ENCODE measurements at regions not wholly inside any gene's neighbourhood (a gene's known extent, or its start where the extent isn't known, plus 50 kb on each side); places are given as distances from the start of the nearest gene placed in this dataset.

DNA sequence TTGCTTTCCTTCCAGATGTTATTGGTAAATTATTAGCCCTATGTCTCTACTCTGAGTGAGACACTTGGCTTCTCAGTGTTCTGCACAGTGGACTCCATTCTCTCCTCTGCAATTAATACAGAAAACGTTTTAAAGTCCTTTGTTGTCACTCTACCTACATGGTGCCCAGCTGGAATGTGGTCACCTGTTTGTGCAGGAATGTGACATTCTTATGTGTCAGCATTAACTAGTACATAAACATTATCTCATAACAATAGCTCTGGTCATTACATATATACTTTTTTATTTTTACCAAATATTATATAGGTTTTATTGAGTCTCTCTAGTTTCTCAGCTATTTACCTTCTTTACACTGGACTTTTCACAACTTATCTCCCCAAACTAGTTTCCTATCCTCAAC lies 147.0 kb upstream of the KCNMB2 start:
- no peak for DNase-seq
- Mint-ChIP-seq H3K9me3 (no peaks in the 10 kb centered on the region), H3K27ac (no peak overlapping the region), H3K4me1 (no peaks in the 10 kb centered on the region), H3K36me3 (no peaks in the 10 kb centered on the region), H3K27me3 (peaks cover 0 to 8% (median 4%) of the 10 kb centered on the region in 3 donors), H3K4me3 (no peak overlapping the region)
- no peak for ATAC-seq (ENCODE audit: low read depth in 2 of 2)

DNA sequence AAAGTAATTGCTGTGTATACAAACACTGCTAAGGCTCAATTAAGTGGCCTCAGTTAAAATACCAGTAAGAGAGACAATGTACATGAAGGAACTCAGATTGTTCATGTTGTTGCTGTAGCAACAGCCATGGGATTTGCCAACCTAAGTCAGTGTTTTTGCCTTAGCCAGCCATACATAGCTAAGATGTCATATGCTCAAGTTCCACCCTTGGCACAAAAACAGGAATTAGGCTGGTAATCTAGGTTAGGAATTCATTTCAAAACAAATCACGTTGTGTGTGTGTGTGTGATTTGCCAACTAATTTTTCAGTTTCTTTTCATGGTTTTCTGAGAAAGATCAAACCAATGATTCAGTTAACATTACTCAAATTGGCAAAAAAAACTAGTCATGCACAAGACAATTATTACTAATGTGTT lies 143.7 kb upstream of the KCNMB2 start:
- no peaks in the 10 kb centered on the region for H3K9me3 Mint-ChIP-seq
- no peaks in the 10 kb centered on the region for H3K4me1 Mint-ChIP-seq
- no peak overlapping the region for H3K27ac Mint-ChIP-seq
- DNase-seq (no peak), ATAC-seq (ENCODE audit: low read depth in 2 of 2) (no peak)
- H3K36me3 Mint-ChIP-seq = no peaks in the 10 kb centered on the region
- peaks cover 0 to 8% (median 4%) of the 10 kb centered on the region in 3 donors for H3K27me3 Mint-ChIP-seq
- no peak overlapping the region for H3K4me3 Mint-ChIP-seq

DNA sequence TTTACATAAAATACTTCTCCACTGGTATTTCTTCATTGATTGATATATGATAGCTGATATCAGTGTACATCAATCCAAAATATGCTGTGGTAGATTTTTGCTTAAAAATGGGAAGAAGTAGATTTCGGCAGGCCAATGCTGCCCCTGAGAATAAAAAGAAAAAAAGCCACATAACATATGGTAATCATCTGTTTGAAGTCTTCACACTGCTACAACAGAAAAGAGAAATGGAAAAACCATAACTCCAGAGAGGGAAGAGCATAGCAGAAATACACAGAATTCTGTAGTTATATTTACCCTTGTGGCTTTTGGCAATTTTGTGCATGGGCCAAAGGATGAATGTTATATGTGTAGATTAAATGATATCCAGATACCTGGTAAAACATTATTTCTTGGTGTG lies 143.1 kb upstream of the KCNMB2 start:
- Mint-ChIP-seq H3K4me1 (no peaks in the 10 kb centered on the region), H3K36me3 (no peaks in the 10 kb centered on the region), H3K27me3 (peaks cover 0 to 8% (median 4%) of the 10 kb centered on the region in 3 donors), H3K4me3 (no peak overlapping the region), H3K27ac (no peak overlapping the region), H3K9me3 (no peaks in the 10 kb centered on the region)
- no peak for ATAC-seq (ENCODE audit: low read depth in 2 of 2)
- no peak for DNase-seq

DNA sequence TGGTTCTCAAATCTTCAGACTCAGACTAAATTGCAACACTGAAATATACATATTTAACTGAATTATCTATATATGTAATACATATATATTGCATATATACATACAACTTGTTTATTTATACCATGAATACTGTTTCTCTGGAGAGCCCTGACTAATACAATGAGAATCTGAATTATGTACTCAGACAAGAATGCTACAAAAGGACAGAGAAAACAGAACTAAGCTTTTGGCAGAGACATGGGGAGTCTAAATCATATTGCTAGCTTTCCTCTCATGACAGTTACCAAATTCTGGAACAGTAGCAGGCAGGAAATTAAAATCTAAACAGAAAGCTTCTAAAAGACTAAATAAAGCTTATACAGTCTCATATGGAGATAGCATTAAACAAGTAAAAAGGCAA lies 142.4 kb upstream of the KCNMB2 start:
- H3K4me1 Mint-ChIP-seq = no peaks in the 10 kb centered on the region
- H3K36me3 Mint-ChIP-seq = no peaks in the 10 kb centered on the region
- H3K4me3 Mint-ChIP-seq = no peak overlapping the region
- ATAC-seq (ENCODE audit: low read depth in 2 of 2) = no peak
- H3K9me3 Mint-ChIP-seq = no peaks in the 10 kb centered on the region
- H3K27me3 Mint-ChIP-seq = peaks cover 0 to 8% (median 4%) of the 10 kb centered on the region in 3 donors
- DNase-seq = no peak
- no peak overlapping the region for H3K27ac Mint-ChIP-seq

DNA sequence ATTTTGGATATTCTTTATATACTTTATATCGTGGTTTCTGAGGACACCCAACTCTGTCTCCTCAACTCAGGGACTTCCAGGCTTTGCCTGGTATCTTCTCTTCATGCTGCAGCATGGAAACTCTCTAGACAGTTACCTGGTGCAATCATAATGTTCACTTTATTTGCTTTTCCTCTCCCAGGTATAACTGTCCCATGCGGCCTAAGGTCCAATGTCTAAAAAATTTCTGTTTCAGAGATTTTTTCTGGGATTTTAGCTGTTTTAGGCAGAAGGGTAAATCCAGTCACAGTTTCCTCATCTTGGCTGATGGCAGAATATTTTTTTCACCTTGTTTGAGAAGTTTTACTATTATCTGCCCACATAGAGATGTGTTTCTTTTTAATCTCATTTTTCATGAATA lies 139.9 kb upstream of the KCNMB2 start:
- Mint-ChIP-seq H3K4me1 (no peaks in the 10 kb centered on the region), H3K27ac (no peak overlapping the region), H3K27me3 (peaks cover 0 to 10% (median 0%) of the 10 kb centered on the region in 3 donors), H3K9me3 (peaks cover 0 to 3% (median 0%) of the 10 kb centered on the region in 7 donors), H3K4me3 (no peak overlapping the region), H3K36me3 (no peaks in the 10 kb centered on the region)
- no peak for DNase-seq
- ATAC-seq (ENCODE audit: low read depth in 2 of 2) = no peak

DNA sequence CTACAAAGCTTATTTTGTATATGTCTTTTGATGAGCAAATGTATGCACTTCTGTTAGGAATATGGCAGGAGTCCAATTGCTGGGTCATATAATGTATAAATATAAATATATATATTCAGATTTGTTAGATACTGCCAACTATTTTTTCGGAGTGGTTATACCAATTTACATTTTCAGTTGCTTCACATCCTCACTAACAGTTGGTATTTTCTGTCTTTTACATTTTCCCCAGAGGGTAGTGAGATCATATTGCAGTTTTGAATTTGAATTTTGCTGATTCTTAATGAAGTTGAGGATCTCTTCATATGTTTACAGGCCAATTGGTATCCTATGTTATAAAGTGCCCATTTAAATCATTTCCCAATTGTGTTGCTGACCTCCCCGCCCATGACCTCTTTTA lies 139.0 kb upstream of the KCNMB2 start:
- Mint-ChIP-seq H3K9me3 (peaks cover 0 to 3% (median 0%) of the 10 kb centered on the region in 7 donors), H3K36me3 (no peaks in the 10 kb centered on the region), H3K4me3 (no peak overlapping the region), H3K27me3 (peaks cover 0 to 10% (median 0%) of the 10 kb centered on the region in 3 donors), H3K27ac (no peak overlapping the region), H3K4me1 (no peaks in the 10 kb centered on the region)
- no peak for ATAC-seq (ENCODE audit: low read depth in 2 of 2)
- DNase-seq = no peak

DNA sequence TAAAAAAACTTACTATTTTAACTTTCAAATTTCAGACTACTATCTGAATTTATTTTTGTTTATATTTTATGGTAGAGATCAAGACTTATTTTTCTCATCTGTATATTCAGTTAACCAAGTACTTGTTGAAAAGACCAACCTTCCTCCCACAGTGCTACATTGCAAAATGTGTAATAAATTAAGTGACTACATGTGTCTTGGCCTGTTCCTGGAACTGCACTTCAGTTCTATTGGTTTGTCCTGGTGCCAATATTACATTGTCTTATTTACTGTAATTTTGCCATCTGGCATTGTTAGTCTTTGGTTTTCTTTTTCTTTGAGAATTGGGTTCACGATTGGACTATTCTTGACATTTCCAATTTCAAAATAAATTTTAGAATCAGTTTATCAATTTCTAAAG lies 138.4 kb upstream of the KCNMB2 start:
- H3K27me3 Mint-ChIP-seq = peaks cover 0 to 10% (median 0%) of the 10 kb centered on the region in 3 donors
- no peak overlapping the region for H3K4me3 Mint-ChIP-seq
- H3K36me3 Mint-ChIP-seq = no peaks in the 10 kb centered on the region
- no peak for ATAC-seq (ENCODE audit: low read depth in 2 of 2)
- H3K4me1 Mint-ChIP-seq = no peaks in the 10 kb centered on the region
- H3K9me3 Mint-ChIP-seq = peaks cover 0 to 3% (median 0%) of the 10 kb centered on the region in 7 donors
- no peak overlapping the region for H3K27ac Mint-ChIP-seq
- no peak for DNase-seq

DNA sequence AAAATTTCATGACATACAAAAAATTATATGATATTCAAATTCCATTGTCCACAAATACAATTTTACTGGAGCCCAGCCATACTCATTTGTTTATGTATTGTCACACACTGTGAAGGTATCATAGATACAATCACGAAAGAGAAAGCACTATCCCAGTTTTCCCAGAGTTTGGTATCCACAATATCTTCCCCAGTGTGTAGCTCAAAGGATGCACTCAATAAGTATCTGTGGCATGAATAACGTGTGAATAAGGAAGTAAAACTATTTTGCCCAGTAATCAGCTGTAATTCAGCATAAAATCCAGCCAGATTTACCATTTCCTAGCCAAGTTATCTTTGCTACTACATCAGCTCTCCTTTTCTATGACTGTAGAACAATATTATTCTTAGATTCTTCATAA lies 131.3 kb upstream of the KCNMB2 start:
- H3K36me3 Mint-ChIP-seq = no peaks in the 10 kb centered on the region
- peaks cover 0 to 18% (median 8%) of the 10 kb centered on the region in 3 donors for H3K27me3 Mint-ChIP-seq
- peaks cover 0 to 3% (median 0%) of the 10 kb centered on the region in 7 donors for H3K9me3 Mint-ChIP-seq
- no peak overlapping the region for H3K27ac Mint-ChIP-seq
- no peak overlapping the region for H3K4me3 Mint-ChIP-seq
- H3K4me1 Mint-ChIP-seq = no peaks in the 10 kb centered on the region
- ATAC-seq (ENCODE audit: low read depth in 2 of 2) = no peak
- no peak for DNase-seq

DNA sequence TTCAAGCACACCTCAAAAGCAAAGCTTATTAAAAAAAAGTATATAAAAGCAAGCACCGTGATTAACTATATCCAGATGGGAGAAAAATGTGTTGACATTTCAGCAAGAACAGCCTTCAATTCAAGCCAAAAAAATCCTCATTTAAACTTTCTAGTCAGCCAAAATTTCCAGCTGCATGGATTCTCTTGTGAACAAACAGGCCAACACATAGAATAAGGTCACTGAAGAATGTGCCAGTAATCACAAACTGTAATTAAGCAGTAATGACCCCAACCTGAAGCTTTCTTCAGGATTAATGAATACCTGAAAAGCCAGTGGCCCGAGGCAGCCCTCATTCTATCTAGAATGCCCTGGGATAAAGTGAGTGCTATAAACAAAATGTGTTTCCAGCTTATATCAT lies 130.7 kb upstream of the KCNMB2 start:
- Mint-ChIP-seq H3K36me3 (no peaks in the 10 kb centered on the region), H3K4me3 (no peak overlapping the region), H3K4me1 (no peaks in the 10 kb centered on the region), H3K27me3 (peaks cover 0 to 13% (median 8%) of the 10 kb centered on the region in 3 donors), H3K27ac (no peak overlapping the region), H3K9me3 (peaks cover 0 to 2% (median 0%) of the 10 kb centered on the region in 7 donors)
- ATAC-seq (ENCODE audit: low read depth in 2 of 2) (no peak), DNase-seq (no peak)

DNA sequence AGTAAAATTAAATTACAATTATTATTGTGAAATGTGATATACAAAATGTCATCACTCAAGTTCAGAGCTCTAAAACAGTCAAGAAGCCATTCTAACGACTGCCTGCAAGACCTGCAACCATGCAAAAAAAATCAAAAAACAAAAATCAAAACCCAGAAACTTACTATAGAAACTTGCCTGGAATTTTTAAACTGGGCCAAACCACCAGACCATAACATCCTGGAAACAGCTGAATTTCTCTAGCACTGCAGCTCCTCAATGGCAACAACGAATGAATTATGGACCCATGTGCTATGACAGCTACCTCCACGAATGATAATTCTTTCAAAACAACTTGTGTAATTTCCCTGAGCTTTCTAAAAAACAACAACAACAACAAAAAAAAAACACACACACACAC lies 130.0 kb upstream of the KCNMB2 start:
- no peak overlapping the region for H3K4me3 Mint-ChIP-seq
- no peaks in the 10 kb centered on the region for H3K9me3 Mint-ChIP-seq
- H3K27ac Mint-ChIP-seq = no peak overlapping the region
- H3K27me3 Mint-ChIP-seq = peaks cover 0 to 8% (median 7%) of the 10 kb centered on the region in 3 donors
- no peaks in the 10 kb centered on the region for H3K36me3 Mint-ChIP-seq
- no peaks in the 10 kb centered on the region for H3K4me1 Mint-ChIP-seq
- no peak for ATAC-seq (ENCODE audit: low read depth in 2 of 2)
- DNase-seq = no peak

DNA sequence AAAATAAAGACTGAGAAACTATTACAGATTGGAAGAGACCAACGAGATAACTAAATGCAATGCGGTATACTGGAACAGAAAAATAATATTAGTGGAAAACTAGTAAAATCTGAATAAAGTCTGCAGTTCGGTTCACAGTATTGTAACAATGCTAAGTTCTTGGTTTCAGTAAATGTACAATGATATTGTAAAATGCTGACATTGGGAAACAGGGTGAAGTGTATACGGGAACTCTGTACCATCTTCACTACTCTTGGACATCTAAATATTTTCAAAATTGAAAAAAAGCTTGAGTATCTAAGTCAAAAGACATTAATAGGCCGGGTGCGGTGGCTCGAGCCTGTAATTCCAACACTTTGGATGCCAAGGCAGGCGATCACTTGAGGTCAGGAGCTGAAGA lies 120.9 kb upstream of the KCNMB2 start:
- peaks cover 0 to 7% (median 5%) of the 10 kb centered on the region in 3 donors for H3K27me3 Mint-ChIP-seq
- DNase-seq (no peak), ATAC-seq (ENCODE audit: low read depth in 2 of 2) (no peak)
- H3K4me3 Mint-ChIP-seq = no peak overlapping the region
- H3K36me3 Mint-ChIP-seq = no peaks in the 10 kb centered on the region
- H3K27ac Mint-ChIP-seq = no peak overlapping the region
- H3K9me3 Mint-ChIP-seq = no peaks in the 10 kb centered on the region
- no peaks in the 10 kb centered on the region for H3K4me1 Mint-ChIP-seq

DNA sequence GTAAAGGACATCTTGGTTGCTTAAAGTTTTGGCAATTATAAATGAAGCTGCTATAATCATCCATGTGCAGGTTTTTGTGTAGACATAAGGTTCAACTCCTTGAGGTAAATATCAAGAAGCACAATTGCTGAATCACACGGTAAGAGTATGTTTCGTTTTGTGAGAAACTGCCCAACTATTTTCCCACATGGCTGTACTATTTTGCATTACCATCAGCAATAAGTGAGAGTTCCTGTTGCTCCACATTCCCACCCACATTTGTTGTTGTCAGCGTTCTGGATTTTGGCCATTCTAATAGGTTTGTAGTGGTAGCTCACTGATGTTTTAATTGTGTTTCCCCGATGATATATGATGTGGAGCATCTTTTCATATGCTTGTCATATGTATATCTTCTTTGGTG lies 118.5 kb upstream of the KCNMB2 start:
- Mint-ChIP-seq H3K4me1 (no peaks in the 10 kb centered on the region), H3K27ac (no peak overlapping the region), H3K4me3 (no peak overlapping the region), H3K27me3 (peaks cover 0 to 7% (median 5%) of the 10 kb centered on the region in 3 donors), H3K36me3 (no peaks in the 10 kb centered on the region), H3K9me3 (no peaks in the 10 kb centered on the region)
- ATAC-seq (ENCODE audit: low read depth in 2 of 2) = no peak
- no peak for DNase-seq

DNA sequence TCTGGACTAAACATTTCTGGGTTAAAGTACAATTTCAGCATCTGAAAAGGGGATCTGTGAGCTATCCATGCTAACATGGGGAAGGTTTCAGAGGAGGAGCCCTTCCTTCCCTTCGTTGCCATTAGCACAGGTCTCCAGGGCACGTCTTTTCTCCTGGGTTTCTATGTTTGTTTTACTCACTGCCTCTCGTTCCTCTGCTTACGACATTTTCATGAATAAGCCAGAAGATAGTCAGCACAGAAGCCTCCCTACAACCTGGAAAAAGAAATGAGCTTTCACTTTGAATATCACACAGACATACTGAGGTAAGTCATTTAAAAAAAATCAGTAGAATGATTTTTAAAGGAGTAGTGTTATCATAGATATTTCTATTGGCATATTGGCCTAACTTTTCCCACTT lies 117.2 kb upstream of the KCNMB2 start:
- no peaks in the 10 kb centered on the region for H3K27me3 Mint-ChIP-seq
- ATAC-seq (ENCODE audit: low read depth in 2 of 2) (no peak), DNase-seq (no peak)
- H3K27ac Mint-ChIP-seq = no peak overlapping the region
- no peak overlapping the region for H3K4me3 Mint-ChIP-seq
- no peaks in the 10 kb centered on the region for H3K9me3 Mint-ChIP-seq
- no peaks in the 10 kb centered on the region for H3K36me3 Mint-ChIP-seq
- H3K4me1 Mint-ChIP-seq = no peaks in the 10 kb centered on the region

DNA sequence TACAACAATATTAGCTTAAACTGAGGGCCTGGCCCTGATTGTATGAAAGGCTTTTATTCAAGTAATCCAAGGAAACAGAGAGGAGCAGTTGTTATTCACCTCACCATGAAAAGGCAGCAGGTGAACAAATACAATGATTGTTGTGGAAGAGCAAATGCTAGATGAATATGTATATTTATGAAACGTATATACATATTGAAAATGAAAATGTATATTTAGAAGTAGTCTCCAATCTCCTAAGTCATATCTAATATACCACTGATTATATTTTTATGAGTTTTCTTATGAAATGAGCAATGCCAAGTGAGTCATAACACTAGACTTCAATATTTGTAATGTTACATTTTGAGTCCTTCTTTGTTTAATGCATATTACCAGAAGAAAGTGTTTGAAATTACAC lies 116.2 kb upstream of the KCNMB2 start:
- Mint-ChIP-seq H3K27me3 (no peaks in the 10 kb centered on the region), H3K4me3 (no peak overlapping the region), H3K9me3 (no peaks in the 10 kb centered on the region), H3K27ac (no peak overlapping the region), H3K36me3 (no peaks in the 10 kb centered on the region), H3K4me1 (no peaks in the 10 kb centered on the region)
- DNase-seq (no peak), ATAC-seq (ENCODE audit: low read depth in 2 of 2) (no peak)

DNA sequence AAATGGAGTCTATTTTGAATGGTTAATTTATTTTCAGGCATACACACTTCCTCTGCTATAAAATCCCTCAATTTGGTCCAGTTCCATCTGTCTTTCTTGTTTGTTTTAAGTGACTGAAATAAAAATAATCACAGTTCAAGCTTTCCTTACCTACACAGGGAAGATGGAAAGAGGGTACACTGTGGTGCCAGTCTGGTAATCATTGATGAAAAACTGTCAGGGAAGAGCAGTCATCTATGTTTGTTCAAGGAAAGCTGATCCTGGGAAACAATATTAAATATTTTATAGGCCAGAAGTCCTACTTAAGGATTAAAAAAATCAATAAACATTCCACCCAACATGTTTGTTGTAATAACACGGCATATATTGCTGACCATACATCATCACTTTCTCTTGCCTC lies 115.2 kb upstream of the KCNMB2 start:
- DNase-seq (no peak), ATAC-seq (ENCODE audit: low read depth in 2 of 2) (no peak)
- no peaks in the 10 kb centered on the region for H3K4me1 Mint-ChIP-seq
- H3K36me3 Mint-ChIP-seq = no peaks in the 10 kb centered on the region
- H3K27ac Mint-ChIP-seq = no peak overlapping the region
- no peaks in the 10 kb centered on the region for H3K27me3 Mint-ChIP-seq
- H3K9me3 Mint-ChIP-seq = no peaks in the 10 kb centered on the region
- no peak overlapping the region for H3K4me3 Mint-ChIP-seq

Measured in naive B cell (primary cell).